ENCODE measurements at regions not wholly inside any gene's neighbourhood (a gene's known extent, or its start where the extent isn't known, plus 50 kb on each side); places are given as distances from the start of the nearest gene placed in this dataset.

DNA sequence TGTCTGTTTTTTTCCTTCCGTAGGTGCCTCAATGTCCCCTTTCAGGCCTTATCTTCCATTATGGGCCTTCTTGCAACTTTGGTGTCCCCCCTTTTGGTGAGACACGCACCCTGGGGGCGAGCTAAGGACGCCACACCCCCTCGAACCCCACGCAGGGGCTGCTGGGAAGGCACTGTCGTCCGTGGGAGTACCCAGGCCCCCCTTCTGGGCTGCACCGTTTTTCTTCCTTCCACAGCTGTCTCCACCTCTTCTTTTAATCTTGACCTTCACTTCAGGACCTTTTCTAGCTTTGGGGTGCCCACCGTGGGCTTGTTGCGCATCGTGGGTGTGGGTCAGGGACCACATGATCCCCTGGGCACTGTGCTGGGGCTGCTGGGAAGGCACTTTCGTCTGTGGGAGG is 271.8 kb downstream of the ALG10 start:
- TF ChIP-seq YY1 (IDR thresholded peaks at IDR 0.05; ENCODE audit: insufficient read depth, insufficient read length) (no peak), ZNF274 (IDR thresholded peaks at IDR 0.05; ENCODE audit: low read depth, low read length) (no peak)
